ENCODE measurements at regions not wholly inside any gene's neighbourhood (a gene's known extent, or its start where the extent isn't known, plus 50 kb on each side); places are given as distances from the start of the nearest gene placed in this dataset.
"Not testable (repeated sequence)": the region's sequence is repeated elsewhere in the genome, so short reads cannot be mapped to it uniquely, and the experiment has no call there.

DNA sequence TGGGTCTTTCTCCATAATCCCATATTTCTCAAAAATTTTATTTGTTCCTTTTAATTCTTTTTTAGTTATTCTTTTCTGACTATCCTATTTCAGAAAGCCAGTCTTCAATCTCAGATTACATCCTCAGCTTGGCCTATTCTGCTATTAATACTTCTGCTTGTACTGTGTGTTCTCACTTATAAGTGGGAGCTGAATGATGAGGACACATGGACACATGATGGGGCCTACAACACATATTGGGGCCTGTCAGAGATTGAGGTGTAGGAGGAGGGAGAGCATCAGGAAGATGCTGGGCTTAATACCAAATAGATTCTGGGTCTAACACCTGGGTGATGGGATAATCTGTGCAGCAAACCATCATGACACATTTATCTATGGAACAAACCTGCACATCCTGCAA lies 82.3 kb downstream of the MAGEE1 start:
- no peak for DNase-seq

GRCh38 chrX:76517544-76517943 lies 90.0 kb downstream of the MAGEE1 start:
- no peak for DNase-seq

GRCh38 chrX:76520273-76521054 lies 93.0 kb downstream of the MAGEE1 start:
- no peak for DNase-seq

- DNase-seq, result not testable (repeated sequence)
Measured at GRCh38 chrX:76535675-76536074, 108.2 kb downstream of the MAGEE1 start.

DNA sequence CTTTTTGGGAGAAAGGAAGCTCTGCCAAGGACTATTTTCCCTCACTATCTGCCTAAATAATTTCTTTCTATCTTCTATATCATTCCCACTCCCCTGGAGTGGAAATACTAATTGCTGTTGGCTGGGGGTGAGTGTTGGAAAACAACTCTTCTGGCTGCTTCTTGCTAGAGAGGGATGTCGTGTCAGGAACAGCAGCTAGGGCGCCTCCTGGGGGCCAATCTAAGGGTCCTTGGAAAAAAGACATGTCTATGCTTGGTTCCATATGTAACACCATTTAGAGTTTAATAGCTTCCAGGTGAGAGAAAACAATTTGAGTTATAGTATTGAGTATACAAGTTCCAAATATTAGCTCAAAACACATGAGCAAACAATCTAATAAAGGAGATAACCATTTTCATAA lies 111.3 kb downstream of the MAGEE1 start:
- DNase-seq, result no peak

GRCh38 chrX:76543381-76543780 lies 115.9 kb downstream of the MAGEE1 start:
- not testable (repeated sequence) for DNase-seq

DNA sequence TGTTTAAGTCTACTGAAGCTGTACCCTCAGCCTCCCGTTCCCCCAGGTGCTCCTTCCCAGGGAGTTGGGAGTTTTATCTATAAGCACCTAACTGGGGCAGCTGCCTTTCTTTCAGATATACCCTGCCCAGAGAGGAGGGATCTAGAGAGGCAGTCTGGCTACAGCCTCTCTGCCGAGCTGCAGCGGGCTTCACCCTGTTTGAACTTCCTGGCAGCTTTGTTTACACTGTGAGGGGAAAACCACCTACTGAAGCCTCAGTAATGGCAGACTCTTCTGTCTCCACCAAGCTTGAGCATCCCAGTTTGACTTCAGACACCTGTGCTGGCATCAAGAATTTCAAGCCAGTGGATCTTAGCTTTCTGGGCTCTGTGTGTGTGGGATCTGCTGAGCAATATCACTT lies 122.5 kb downstream of the MAGEE1 start:
- DNase-seq, result no peak

DNA sequence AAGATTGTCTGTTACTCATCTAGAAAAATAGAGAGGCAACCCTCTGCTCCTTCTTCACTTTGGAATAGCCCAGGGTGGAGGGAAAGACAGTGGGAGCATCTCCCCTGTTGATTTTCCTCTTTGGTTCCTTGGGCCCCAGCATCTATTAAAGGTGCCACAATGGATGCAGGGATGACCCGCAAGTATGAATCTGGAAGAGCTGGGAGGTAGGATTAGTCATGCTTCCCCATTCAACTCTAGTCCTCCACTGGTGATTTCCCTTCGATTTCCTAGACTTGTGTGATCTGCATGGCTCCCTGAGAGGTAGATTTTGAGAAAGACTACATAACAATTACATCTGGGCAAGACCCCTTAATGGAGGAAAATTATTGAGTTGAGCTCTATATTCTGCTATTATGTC lies 127.8 kb downstream of the MAGEE1 start:
- no peak for DNase-seq

GRCh38 chrX:76555816-76556215 lies 128.3 kb downstream of the MAGEE1 start:
- peak; percentile 24 for DNase-seq

DNA sequence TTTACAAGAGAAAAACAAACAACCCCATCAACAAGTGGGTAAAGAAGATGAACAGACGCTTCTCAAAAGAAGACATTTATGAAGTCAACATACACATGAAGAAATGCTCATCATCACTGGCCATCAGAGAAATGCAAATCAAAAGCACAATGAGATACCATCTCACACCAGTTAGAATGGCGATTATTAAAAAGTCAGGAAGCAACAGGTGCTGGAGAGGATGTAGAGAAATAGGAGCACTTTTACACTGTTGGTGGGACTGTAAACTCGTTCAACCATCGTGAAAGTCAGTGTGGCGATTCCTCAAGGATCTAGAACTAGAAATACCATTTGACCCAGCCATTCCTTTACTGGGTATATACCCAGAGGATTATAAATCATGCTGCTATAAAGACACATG lies 137.3 kb downstream of the MAGEE1 start:
- not testable (repeated sequence) for DNase-seq

GRCh38 chrX:76605390-76605789 lies 177.9 kb downstream of the MAGEE1 start:
- no peak for DNase-seq

DNA sequence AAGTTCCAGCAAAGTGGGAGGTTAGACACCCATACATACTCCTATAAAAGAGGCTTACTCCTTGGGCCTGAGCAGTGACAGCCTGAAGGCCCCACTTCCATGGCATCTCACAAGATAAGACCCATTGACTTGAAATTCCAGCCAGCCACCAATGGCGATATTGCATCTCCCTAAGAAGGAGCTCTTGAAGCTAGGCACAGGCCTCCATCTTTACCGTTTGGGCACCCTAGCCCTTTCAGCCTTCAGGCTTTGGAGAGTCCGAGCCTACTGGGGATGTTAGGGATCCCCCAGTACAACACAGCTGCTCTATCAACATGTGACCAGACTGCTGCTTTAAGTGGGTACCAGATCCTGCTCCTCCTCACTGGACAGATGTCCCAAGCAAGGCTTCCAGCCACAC lies 189.5 kb downstream of the MAGEE1 start:
- DNase-seq, result no peak

DNA sequence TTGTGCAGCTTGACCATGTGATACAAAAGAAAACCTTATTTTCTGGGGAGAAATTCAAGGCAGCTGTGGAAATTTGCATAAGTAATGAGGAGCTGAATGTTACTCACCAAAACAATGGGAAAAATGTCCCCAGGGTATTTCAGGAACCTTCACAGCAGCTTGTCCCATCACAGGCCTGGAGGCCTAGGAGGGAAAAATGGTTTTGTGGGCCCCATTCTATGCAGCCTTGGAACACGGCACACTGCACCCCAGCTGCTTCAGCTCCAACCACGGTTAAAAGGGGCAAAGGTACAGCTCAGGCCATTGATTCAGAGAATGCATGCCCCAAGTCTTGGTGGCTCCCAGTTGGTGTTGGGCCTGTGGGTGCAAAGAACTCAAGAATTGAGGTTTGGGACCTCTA lies 216.1 kb downstream of the MAGEE1 start:
- DNase-seq, result no peak

GRCh38 chrX:76651369-76651768 lies 223.9 kb downstream of the MAGEE1 start:
- not testable (repeated sequence) for DNase-seq

GRCh38 chrX:76657499-76657898 lies 230.0 kb downstream of the MAGEE1 start:
- no peak for DNase-seq
